Mammary epithelial cell (primary cell): ENCODE measurements at regions not wholly inside any gene's neighbourhood (a gene's known extent, or its start where the extent isn't known, plus 50 kb on each side); places are given as distances from the start of the nearest gene placed in this dataset.
"Not testable (repeated sequence)": the region's sequence is repeated elsewhere in the genome, so short reads cannot be mapped to it uniquely, and the experiment has no call there.

Experiments used
- EZH2 ChIP-seq: IDR thresholded peaks from 2 replicates; pipeline ENCODE4 v1.6.1; 2012; ENCODE audit warnings: low read length, inconsistent platforms, borderline replicate concordance
- TF ChIP-seq, protein P1 (sequence below), 2 donors: IDR thresholded peaks in 1 of 2; conservative IDR thresholded peaks in 1 of 2; 2 replicates each; pipeline ENCODE4 v1.5.1; 2011 to 2012; ENCODE audit warnings: inconsistent platforms in 2 of 2, low read length in 2 of 2, mild to moderate bottlenecking in 2 of 2, control low read depth in 1 of 2, low read depth in 1 of 2; ENCODE audit not compliant: insufficient read depth in 1 of 2; ENCODE audit errors: extremely low read depth in 1 of 2

DNA sequence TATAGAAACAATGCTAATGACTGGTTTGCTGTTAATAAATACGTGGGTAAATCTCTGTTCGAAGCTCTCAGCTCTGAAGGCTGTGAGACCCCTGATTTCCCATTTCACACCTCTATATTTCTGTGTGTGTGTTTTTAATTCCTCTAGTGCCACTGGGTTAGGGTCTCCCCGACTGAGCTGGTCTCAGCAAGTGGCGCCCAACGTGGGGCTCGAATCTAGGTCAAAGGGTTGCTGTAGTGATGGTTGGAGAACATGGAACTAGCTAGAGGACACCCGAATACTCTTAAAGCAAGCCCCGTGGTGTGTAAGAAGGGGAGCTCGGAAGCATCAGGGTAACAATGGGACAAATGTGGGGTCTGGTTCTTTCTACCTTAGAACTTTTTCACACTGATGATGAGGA is 482.9 kb upstream of the ITGA1 start:
- TF ChIP-seq, protein P1, sequence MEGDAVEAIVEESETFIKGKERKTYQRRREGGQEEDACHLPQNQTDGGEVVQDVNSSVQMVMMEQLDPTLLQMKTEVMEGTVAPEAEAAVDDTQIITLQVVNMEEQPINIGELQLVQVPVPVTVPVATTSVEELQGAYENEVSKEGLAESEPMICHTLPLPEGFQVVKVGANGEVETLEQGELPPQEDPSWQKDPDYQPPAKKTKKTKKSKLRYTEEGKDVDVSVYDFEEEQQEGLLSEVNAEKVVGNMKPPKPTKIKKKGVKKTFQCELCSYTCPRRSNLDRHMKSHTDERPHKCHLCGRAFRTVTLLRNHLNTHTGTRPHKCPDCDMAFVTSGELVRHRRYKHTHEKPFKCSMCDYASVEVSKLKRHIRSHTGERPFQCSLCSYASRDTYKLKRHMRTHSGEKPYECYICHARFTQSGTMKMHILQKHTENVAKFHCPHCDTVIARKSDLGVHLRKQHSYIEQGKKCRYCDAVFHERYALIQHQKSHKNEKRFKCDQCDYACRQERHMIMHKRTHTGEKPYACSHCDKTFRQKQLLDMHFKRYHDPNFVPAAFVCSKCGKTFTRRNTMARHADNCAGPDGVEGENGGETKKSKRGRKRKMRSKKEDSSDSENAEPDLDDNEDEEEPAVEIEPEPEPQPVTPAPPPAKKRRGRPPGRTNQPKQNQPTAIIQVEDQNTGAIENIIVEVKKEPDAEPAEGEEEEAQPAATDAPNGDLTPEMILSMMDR (conservative IDR thresholded peaks at IDR 0.05 in 1 of 2, IDR thresholded peaks at IDR 0.05 in 1 of 2; ENCODE audit: extremely low read depth in 1 of 2, insufficient read depth in 1 of 2, low read depth in 1 of 2, low read length in 2 of 2): not testable (repeated sequence)
- not testable (repeated sequence) for TF ChIP-seq EZH2
